ENCODE measurements at regions not wholly inside any gene's neighbourhood (a gene's known extent, or its start where the extent isn't known, plus 50 kb on each side); places are given as distances from the start of the nearest gene placed in this dataset.

- H4K91ac ChIP-seq (ENCODE audit: insufficient read length, low read depth, low read length) = no peak overlapping the region
- no peak for TF ChIP-seq CTCF (conservative IDR thresholded peaks at IDR 0.05)
- no peak overlapping the region for H2BK120ac ChIP-seq (ENCODE audit: low read depth, low read length, poor library complexity, severe bottlenecking)
- Mint-ChIP-seq H3K9me3 (no peaks in the 10 kb centered on the region), H3K36me3 (ENCODE audit: insufficient read depth in 1 of 3, low read depth in 3 of 3) (no peaks in the 10 kb centered on the region), H3K4me3 (no peak overlapping the region), H3K27me3 (ENCODE audit: low read depth) (peaks cover 2% of the 10 kb centered on the region; the same call in 1 of the 2 replicates), H3K4me1 (no peaks in the 10 kb centered on the region), H3K27ac (no peak overlapping the region)
- H3K23ac ChIP-seq (ENCODE audit: insufficient read length, low read depth, low read length) = no peak overlapping the region
- H2BK12ac ChIP-seq (ENCODE audit: insufficient read length, low read depth, low read length) = no peak overlapping the region
- no peak overlapping the region for H2AFZ ChIP-seq (ENCODE audit: low read length)
- DNase-seq = no peak
- H3K4ac ChIP-seq (ENCODE audit: low read depth, low read length) = no peak overlapping the region
- H3K9ac ChIP-seq (ENCODE audit: extremely low read depth, insufficient read length, low read length) = no peak overlapping the region
- no peak overlapping the region for H2BK15ac ChIP-seq (ENCODE audit: low read depth, low read length)
- no peak overlapping the region for H2BK20ac ChIP-seq (ENCODE audit: low read depth, low read length, poor library complexity, severe bottlenecking)
- H2BK5ac ChIP-seq (ENCODE audit: insufficient read length, low read length) = no peak overlapping the region
- no CpG with 5 or more reads among the region's 11 CpGs for WGBS (ENCODE audit: extremely low coverage, insufficient read length, low lambda C conversion rate)
- no peaks in the 10 kb centered on the region for H3K27me3 ChIP-seq (ENCODE audit: insufficient read depth, low read length)
- H3K56ac ChIP-seq (ENCODE audit: insufficient read length, low read depth, low read length) = no peak overlapping the region
- H4K20me1 ChIP-seq (ENCODE audit: control insufficient read depth, insufficient read depth, insufficient read length) = no peaks in the 10 kb centered on the region
- no peaks in the 10 kb centered on the region for H3K79me1 ChIP-seq (ENCODE audit: insufficient read depth, low read depth, low read length, poor library complexity, severe bottlenecking)
- H2AK5ac ChIP-seq (ENCODE audit: insufficient read length, low read length) = no peak overlapping the region
- no peak overlapping the region for H3T11ph ChIP-seq (ENCODE audit: low read length)
- H3K4me1 ChIP-seq (ENCODE audit: insufficient read depth, low read length) = no peaks in the 10 kb centered on the region
- H3K4me2 ChIP-seq (ENCODE audit: insufficient read depth, insufficient read length, low read length) = no peak overlapping the region
- H3K79me2 ChIP-seq (ENCODE audit: insufficient read depth, low read length) = no peaks in the 10 kb centered on the region
- no peak overlapping the region for H3K27ac ChIP-seq (ENCODE audit: insufficient read length, low read depth, low read length)
- H3K23me2 ChIP-seq (ENCODE audit: insufficient read length, low read depth, low read length, poor library complexity, severe bottlenecking) = peaks cover 3% of the 10 kb centered on the region
- H4K8ac ChIP-seq (replicated peaks; ENCODE audit: insufficient read length, low read depth, low read length) = no peak overlapping the region
- H3K14ac ChIP-seq (ENCODE audit: insufficient read depth, low read length) = no peak overlapping the region
- no peak overlapping the region for H3K18ac ChIP-seq (ENCODE audit: insufficient read length, low read depth, low read length)
- no peak overlapping the region for H4K5ac ChIP-seq (ENCODE audit: insufficient read length, low read depth, low read length)
- no peaks in the 10 kb centered on the region for H3K9me3 ChIP-seq (ENCODE audit: control insufficient read depth, low read depth, low read length)
These were observed 172.1 kb upstream of the GAS1 start for GRCh38 chr9:87119328-87119881.
